NCI-H1436 (cell line): ENCODE measurements at regions not wholly inside any gene's neighbourhood (a gene's known extent, or its start where the extent isn't known, plus 50 kb on each side); places are given as distances from the start of the nearest gene placed in this dataset.

ENCODE experiments used
- DNase-seq: peaks from one replicate; lab custom pipeline; 2025; lab: John Stamatoyannopoulos, UW

- no peak for DNase-seq
Observed at GRCh38 chr16:35639233-35640205, 2180.1 kb downstream of the TP53TG3F start.

DNA sequence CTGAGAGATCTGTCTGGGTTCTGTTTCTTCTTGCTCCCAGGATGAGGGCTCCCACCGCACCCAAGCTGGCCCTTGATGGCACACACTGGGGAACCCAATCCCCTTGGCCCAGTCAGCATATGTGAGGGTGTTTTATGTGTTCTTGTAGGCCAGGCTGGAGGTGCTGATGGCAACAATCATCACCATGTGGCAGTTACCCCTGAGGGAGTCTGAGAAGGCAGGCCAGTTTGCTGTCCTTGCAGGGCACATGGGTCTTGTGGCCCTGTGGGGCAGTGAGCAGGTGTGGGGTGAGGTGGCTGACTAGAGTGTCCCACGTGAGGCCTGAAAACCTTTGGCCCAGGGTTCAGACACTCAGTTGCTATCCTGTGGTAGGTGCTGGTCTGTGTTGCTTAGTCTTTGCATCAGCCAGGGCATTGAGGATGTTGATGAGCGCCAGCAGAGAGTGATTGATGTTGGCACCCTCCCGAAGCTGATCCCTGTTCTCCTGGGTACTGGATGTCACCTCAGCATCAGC is 2183.0 kb downstream of the TP53TG3F start:
- no peak for DNase-seq

DNA sequence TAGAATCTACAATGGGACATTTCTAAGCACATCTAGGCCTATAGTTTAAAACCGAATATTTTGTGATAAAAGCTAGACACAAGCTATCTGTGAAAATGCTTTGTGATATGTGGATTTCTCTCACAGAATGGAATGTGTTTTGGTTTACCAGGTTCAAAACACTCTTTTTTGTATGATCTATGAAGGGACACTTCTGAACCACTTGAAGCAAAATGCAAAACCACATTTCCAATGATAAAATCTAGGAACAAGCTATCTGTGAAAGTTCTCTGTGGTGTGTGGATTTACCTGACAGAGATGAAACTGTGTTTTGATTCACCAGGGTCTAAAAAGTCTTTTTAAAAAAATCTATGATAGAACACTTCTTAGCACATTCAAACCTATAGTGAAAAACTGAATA is 2192.4 kb downstream of the TP53TG3F start:
- DNase-seq, result no peak

DNA sequence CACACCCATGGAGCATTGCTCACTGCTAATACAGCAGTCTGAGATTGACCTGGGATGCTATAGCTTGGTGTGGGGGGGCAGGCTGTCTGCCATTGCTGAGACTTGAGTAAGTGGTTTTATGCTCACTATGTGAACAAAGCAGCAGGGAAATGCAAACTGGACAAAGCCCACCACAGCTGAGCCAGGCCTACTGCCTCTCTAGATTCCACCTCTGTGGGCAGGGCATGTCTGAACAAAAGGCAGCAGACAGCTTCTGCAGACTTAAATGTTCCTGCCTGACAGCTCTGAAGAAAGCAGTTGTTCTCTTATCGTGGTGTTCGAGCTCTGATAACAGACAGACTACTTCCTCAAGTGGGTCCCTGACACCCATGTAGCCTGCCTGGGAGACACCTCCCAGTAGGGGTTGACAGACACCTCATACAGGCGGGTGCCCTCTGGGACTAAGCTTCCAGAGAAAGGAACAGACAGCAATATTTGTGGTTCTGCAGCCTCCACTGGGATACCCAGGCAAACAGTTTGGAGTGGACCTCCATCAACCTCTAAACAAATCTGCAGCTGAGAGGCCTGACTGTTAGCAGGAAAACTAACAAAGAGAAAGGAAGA is 2204.8 kb downstream of the TP53TG3F start:
- DNase-seq, result no peak

DNA sequence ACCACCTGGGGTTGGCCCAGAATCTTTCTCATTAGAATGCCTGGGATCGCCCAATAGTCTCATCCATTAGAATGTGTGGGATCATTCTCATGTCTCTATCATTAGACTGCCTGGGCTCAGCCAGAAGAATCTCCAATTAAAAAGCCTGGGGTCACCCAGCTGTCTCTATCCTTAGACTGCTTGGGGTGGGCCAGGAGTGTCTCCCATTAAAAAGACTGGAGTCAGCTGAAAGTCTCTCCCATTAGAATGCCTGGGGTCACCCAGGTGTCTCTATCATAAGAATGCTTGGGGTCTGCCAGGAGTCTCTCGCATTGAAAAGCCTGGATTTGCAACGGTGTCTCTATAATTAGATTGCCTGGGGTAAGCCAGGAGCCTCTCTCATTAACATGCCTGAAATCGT is 2225.7 kb downstream of the TP53TG3F start:
- no peak for DNase-seq

GRCh38 chr16:35686595-35686994 is 2227.2 kb downstream of the TP53TG3F start:
- no peak for DNase-seq

- DNase-seq, result no peak
Observed at GRCh38 chr16:35687071-35687470, 2227.7 kb downstream of the TP53TG3F start.

GRCh38 chr16:35687781-35688180 is 2228.4 kb downstream of the TP53TG3F start:
- DNase-seq, result no peak

GRCh38 chr16:35689764-35690163 is 2230.4 kb downstream of the TP53TG3F start:
- DNase-seq, result no peak

DNA sequence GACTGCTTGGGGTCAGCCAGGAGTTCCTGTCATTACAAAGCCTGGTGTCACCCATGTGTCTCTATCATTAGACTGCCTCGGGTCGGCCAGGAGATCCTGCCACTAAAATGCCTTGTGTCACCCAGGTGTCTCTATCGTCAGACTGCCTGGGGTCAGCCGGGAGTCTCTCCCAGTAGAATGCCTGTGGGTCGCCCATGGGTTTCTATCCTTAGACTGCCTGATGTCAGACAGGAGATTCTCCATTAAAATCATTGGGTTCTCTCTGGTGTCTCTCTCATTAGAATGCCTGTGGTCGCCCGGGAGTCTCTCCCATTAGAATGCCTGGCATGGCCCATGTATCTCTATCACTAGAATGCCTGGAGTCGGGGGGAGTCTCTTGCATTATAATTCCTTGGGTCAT is 2231.0 kb downstream of the TP53TG3F start:
- DNase-seq, result no peak

- DNase-seq, result no peak
Observed at GRCh38 chr16:35691057-35691456, 2231.6 kb downstream of the TP53TG3F start.

DNA sequence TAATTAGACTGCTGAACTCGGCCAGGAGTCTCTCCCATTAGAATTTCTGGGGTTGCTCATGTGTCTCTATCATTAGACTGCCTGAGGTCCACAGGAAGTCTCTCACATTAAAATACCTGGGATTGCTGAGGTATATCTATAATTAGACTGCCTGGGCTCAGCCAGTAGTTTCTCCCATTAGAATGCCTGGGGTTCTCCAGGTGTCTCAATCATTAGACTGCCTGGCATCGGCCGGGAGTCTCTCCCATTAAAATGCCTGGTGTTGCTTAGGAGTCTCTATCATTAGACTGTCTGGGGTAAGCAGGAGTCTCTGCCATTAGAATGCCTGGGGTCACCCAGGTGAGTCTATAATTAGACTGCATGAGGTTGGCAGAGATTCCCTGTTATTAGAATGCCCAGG is 2233.4 kb downstream of the TP53TG3F start:
- DNase-seq, result no peak

GRCh38 chr16:35706901-35707300 is 2247.5 kb downstream of the TP53TG3F start:
- DNase-seq, result no peak

- no peak for DNase-seq
Observed at GRCh38 chr16:35711435-35711834, 2252.0 kb downstream of the TP53TG3F start.

DNA sequence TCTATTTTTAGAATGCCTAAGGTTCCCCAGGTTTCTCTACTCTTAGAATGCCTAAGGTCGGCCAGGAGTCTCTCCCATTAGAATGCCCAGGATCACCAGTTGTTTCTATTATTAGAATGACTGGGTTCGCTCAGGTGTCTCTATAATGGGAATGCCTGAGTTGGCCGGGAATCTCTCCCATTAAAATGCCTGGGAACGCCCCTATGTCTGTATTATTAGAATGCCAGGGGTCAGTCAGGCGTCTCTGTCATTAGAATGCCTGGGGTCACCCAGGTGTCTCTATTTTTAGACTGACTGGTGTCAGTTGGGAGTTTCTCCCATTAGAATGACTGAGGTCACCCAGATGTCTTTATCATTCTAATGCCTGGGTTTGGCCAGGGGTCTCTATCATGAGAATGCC is 2252.5 kb downstream of the TP53TG3F start:
- DNase-seq, result no peak

DNA sequence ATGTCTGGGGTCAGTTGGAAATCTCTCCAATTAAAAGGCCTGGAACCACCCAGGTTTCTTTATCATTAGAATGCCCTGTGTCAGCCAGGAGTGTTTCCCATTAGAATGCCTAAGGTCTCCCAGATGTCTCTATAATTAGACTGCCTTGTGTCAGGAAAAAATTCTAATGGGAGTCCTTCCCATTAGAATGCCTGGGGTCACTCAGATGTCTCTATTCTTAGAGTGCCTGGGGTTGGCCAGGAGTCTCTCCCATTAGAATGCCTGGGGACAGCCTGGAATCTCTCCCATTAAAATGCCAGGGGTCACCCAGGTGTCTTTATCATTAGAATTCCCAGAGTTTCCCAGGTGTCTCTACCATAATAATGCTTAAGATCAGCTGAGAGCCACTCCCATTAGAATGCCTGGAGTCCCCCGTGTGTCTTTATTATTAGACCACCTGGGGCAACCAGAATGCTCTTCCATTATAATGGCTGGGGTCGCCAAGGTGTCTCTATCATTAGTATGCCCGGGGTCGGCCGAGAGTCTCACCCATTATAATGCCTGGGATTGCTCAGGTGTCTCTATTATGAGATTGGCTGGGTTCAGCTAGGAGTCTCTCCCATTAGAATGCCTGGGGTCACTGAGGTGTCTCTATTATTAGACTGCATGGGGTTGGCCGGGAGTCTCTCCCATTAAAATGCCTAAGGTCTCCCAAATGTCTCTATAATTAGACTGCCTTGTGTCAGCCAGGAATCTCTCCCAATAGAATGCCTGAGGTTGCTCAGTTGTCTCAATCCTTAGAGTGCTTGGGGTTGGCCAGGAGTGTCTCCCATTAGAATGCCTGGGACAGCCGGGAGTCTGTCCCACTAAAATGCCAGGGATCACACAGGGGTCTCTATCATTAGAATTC is 2254.6 kb downstream of the TP53TG3F start:
- DNase-seq, result no peak

- no peak for DNase-seq
Observed at GRCh38 chr16:35714665-35715064, 2255.3 kb downstream of the TP53TG3F start.

GRCh38 chr16:35724551-35724950 is 2265.1 kb downstream of the TP53TG3F start:
- no peak for DNase-seq

DNA sequence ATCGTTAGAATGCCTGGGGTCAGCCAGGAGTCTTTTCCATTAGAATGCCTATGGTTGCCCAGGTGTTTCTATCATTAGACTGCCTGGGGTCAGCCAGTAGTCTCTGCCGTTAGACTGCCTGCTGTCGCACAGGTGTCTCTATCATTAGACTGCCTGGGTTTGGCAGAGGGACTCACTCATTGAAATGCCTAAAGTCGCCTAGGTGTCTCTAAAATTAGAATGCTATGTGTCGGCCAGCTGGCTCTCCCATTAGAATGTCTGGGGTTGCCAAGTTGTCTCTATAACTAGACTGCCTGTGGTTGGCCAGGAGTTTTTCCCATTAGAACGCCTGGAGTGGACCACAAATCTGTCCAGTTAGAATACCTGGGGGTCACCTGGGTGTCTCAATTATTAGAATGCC is 2266.5 kb downstream of the TP53TG3F start:
- DNase-seq, result no peak

GRCh38 chr16:35730251-35730650 is 2270.8 kb downstream of the TP53TG3F start:
- no peak for DNase-seq

DNA sequence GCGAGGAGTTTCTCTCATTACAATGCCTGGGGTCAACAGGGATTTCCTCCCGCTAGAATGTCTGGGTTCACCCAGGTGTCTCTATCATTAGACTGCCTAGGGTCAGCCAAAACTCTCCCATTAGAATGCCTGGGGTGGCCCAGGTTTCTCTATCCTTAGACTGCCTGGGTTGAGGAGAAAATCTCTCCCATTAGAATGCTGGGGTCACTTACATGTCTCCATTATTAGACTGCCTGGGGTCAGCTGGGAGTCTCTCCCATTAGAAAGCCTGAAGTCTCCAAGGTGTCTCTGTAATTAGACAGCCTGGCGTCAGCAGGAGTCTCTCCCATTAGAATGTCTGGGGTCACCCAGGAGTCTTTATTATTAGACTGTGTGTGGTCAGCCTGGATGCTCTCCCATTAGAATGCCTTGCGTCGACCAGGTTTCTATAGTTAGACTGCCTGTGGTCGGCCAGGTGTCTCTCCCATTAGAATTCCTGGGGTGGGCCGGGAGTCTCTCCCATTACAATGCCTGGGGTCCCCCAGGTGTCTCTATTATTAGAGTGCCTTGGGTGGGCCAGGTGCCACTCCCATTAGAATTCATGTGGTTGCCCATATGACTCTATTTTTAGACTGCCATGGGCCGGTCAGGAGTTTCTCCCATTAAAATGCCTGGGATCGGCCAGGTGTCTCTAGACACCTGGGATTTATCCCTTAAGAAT is 2272.1 kb downstream of the TP53TG3F start:
- DNase-seq, result no peak
